ENCODE measurements at regions not wholly inside any gene's neighbourhood (a gene's known extent, or its start where the extent isn't known, plus 50 kb on each side); places are given as distances from the start of the nearest gene placed in this dataset.
"Not testable (repeated sequence)": the region's sequence is repeated elsewhere in the genome, so short reads cannot be mapped to it uniquely, and the experiment has no call there.

DNA sequence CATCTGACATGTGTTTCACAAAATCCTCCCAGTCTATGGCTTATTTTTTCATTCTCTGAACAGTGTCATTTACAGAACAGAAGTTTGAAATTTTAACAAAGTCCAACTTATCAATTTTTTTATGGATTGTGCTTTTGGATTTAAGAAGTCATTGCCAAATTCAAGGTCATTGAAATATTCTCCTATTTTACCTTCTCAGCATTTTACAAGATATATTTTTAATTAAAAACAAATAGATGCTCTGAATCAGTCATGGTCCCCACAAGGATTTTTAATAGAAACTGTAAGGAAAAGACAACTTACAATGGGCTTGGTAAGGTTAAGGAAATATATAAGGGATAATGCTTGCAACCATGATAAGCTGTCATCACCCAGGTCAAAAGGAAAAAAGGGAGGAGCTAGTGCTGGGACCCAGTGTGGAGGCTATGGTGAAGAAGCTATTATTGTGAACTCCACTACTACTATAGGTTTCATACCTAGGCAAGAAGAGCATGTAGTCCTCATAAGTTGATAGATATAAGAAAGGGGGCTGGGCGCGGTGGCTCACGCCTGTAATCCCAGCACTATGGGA, 144.5 kb upstream of the KCNJ15 start:
- no peak for DNase-seq (ENCODE audit: low read depth in 2 of 2)

DNA sequence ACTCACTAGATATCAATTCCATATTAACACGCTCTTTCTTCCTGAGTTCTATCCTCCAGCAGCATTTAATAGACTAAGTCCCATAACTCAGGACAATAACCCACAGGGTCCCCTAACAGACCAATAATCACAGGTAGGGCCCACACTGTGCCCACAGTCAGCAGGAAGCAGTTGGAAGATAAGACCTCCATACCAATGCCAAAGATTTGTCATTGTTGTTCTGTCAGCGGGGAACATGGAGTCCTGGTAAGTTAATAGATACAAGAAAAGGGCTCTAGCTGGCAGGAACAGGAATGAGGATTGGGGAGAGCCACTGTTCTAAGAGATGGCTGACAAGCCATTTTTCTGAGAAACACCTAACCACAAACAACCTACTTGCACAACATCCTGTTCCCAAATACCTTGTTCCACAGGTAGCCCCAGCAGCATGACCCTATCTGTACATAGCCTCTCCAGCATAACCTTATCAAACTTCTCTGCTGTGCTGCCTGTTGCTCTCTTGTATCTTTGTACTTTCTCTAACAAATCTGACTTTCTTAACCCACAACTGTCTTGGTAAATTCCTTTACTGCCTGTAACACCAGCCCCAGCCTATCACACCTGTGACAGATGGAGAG, 142.0 kb upstream of the KCNJ15 start:
- DNase-seq (ENCODE audit: low read depth in 2 of 2) = no peak

- no peak for DNase-seq (ENCODE audit: low read depth in 2 of 2)
Observed at GRCh38 chr21:38115870-38116269, 140.9 kb upstream of the KCNJ15 start.

GRCh38 chr21:38119793-38120192, 137.0 kb upstream of the KCNJ15 start:
- no peak for DNase-seq (ENCODE audit: low read depth in 2 of 2)

GRCh38 chr21:38120679-38120983, 136.2 kb upstream of the KCNJ15 start:
- DNase-seq (ENCODE audit: low read depth in 2 of 2) = not testable (repeated sequence)

GRCh38 chr21:38120984-38121855, 135.6 kb upstream of the KCNJ15 start:
- no peak for DNase-seq (ENCODE audit: low read depth in 2 of 2)

GRCh38 chr21:38121888-38122720, 134.7 kb upstream of the KCNJ15 start:
- no peak for DNase-seq (ENCODE audit: low read depth in 2 of 2)

DNA sequence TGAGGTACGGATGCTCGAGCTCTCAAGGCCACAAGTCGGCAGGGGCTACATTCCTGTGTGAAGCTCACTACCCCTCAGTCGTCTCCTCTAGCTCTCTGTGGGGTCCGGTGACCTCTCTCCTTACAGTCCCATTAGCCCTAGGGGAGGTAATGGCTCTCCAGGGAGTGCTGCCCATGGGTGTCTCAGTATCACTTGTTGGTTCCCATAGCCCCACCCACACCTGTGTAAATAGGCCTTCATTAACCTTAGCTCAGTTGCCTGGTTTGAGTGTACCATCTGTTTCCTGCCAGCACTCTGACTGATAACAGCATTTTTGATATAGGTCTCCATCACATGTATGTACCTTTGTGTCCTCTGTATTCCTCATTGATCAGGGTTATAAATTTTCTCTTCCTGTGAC, 133.2 kb upstream of the KCNJ15 start:
- DNase-seq (ENCODE audit: low read depth in 2 of 2) = no peak

DNA sequence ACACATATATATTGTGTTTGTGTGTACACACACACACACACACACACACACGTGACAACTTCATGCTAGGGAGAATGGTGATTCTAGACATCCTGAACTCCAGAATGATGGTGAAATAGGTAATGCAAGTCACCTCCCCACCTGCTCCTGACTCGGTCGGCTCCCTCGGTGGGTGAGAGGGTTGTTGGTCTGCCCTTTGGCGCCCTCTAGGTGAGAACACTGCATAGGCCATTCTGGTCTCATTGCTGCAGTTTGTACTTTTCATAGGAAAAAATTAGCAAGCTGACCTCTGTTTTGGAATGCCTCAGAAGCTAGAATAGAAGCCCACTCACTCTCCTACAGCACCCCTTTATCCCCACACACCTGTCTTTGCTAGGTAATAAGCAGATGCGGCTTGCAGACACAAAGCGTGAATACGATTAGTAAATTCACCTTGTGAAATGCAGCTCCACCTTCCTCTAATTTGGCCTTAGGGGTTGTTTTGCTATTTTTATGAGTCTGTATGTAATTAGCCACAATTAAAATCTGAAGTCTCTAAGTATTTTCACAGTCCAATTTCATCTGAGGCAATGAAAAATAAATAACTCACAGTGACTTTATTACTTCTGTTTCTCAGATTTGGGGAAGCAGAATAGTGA, 130.0 kb upstream of the KCNJ15 start:
- DNase-seq (ENCODE audit: low read depth in 2 of 2) = peak in 1 of 2 donors; percentile 10

- no peak for DNase-seq (ENCODE audit: low read depth in 2 of 2)
Observed at GRCh38 chr21:38129711-38130110, 127.1 kb upstream of the KCNJ15 start.

DNA sequence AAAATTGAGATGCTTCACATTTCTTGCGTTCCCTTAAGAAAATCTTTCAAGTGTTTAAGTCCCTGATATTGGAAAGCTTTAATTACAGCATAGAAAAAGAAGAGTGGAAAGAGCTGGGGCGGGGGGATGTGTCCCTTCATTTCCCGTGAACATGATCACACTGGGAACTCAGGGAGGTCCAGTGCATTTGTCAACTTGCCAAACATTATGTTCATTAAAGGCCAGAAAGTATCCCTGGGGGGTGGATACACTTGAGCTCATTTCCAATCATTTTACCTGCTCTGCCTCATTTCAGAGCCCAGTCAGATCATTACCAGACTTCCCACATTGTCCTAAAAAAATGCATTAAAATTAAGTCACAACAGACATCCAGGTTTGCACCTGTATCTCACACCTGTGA, 123.6 kb upstream of the KCNJ15 start:
- no peak for DNase-seq (ENCODE audit: low read depth in 2 of 2)

DNA sequence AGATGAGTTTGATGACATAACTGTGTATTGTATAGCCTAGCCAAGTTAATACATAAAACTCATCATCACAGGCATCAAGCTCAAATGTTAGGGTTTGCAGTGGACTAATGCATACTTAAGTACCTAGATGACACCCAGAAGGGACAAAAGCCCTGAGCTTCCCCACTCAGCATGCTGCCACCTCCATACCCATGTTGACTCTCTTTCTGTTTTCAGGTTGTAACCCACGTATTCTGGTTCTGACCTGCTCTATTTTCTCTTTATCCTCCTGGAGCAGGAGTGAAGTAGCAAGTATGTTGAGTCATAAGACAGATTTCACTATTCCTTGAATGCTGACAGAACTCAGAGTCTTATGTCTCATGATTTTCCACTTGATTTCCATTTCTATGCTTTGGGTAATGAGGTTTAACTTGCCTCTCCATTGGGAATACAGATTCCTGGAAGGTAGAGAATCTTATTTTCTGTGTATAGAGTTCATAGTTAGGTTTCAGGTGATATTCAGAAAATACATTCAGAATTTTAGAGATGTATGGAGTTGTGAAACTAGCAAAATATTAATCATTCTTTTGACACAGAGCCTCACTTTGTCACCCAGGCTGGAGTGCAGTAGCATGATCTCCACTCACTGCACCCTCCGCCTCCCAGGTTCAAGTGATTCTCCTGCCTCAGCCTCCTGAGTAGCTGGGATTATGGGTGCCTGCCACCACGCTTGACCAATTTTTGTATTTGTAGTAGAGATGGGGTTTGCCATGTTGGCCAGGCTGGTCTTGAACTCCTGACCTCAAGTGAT, 122.5 kb upstream of the KCNJ15 start:
- no peak for DNase-seq (ENCODE audit: low read depth in 2 of 2)

GRCh38 chr21:38136201-38136600, 120.6 kb upstream of the KCNJ15 start:
- no peak for DNase-seq (ENCODE audit: low read depth in 2 of 2)

DNA sequence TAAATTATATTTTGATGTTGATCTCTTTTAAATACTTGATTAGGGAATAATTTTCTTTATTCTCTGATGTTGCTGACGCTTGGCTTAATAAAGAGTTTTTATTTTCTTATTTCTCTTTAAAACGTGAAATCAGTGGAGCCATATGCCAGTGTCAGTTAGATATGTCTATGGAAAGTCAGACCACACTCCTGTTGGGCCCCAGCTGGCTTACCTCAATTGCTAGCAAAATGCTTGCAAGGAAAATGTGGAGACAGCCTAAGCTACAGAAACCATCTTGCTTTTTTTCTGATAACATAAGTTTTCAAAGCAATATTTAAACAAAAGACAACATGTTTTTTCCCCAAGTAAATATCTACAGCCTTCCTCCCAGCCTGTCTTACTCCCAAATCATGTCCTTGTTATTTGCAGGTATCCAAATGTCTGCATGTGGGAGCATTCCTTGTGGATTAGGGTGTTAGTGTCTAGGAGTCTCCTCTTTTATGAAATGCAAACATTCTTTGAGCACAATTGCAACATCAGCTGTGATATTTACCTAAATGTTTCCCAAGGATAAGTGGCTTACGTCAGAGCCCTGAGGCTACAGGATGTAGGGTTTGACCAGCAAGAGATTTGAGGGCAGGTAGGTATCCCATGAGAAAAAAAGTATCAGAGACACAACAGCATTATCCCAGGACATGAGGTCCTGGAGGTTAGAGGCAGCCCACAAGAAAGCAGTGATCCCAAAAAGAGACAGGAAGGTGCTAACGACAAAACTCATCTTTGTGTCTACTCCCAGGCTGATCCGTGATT, 117.2 kb upstream of the KCNJ15 start:
- no peak for DNase-seq (ENCODE audit: low read depth in 2 of 2)

DNA sequence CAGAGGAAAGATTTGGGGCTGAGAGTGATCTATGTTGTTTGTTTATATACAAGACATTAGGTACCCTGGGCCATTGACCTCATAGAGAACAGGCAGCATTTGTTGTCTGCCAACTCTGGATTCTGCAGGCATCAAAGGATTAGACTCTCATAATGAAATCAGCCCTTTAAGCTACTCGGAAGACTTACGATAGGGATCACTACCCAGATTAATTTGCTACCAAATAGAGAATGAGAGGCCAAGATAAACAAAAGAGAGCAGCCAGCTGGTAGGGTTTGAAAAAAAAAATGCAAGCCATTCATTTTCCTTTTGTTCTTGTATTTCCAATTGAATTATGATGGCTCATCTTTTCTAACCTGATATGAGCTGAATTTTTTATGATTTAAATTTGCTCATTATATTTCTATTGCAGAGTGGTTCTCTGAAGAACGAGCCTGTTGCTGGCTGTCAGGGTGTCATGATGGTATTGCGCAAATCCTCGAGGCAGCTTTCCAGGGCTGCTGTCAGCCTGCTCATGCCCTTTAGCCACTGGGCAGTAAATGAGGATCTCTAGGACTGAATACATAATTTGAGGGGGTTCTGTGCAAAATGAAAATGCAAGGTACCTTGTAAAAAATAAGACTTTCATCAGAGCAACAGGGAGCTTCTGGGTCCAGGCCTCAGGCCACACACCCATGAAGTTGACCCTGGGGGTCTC, 116.4 kb upstream of the KCNJ15 start:
- DNase-seq (ENCODE audit: low read depth in 2 of 2) = no peak

- no peak for DNase-seq (ENCODE audit: low read depth in 2 of 2)
Observed at GRCh38 chr21:38142224-38142623, 114.6 kb upstream of the KCNJ15 start.

GRCh38 chr21:38144193-38144592, 112.6 kb upstream of the KCNJ15 start:
- no peak for DNase-seq (ENCODE audit: low read depth in 2 of 2)

- no peak for DNase-seq (ENCODE audit: low read depth in 2 of 2)
Observed at GRCh38 chr21:38145104-38145503, 111.7 kb upstream of the KCNJ15 start.

DNA sequence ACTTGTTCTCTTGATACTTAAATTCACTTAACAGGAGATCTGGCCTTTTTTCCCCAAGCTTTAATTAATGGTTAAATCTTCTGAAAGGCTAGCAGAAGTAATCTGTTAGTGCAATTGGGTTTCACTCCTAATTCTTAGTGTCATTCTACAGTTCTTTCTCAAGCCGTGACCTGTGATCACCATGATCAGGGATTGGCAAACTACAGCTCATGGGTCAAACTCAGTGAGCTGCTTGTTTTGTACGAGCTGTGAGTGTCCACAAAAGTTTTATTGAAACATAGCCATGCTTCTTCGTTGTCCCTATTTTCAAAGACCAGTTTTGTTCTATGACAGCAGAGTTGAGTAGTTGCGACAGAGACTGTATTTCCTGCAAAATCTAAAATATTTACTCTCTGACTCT, 109.4 kb upstream of the KCNJ15 start:
- DNase-seq (ENCODE audit: low read depth in 2 of 2) = no peak

- DNase-seq (ENCODE audit: low read depth in 2 of 2) = no peak
Observed at GRCh38 chr21:38148046-38148445, 108.7 kb upstream of the KCNJ15 start.
